Left lobe of liver (tissue), 2 donors: ENCODE measurements at regions not wholly inside any gene's neighbourhood (a gene's known extent, or its start where the extent isn't known, plus 50 kb on each side); places are given as distances from the start of the nearest gene placed in this dataset.

Experiments used
- ATAC-seq: fragments of 200-7000 bp; cut with Tn5 transposase; one replicate; pipeline ENCODE4 v1.9.1; 2020; ENCODE audit warnings: mild to moderate bottlenecking, moderate library complexity
- DNase-seq: peaks from one replicate; pipeline ENCODE4 v3.0.0-alpha.2; 2020; ENCODE audit warnings: low spot score
- donor health status: DM: no; HTN: no; CAD: no; lungs with moderate emphysema.
- donor health status: DM: no; HTN: yes; CAD: no.

DNA sequence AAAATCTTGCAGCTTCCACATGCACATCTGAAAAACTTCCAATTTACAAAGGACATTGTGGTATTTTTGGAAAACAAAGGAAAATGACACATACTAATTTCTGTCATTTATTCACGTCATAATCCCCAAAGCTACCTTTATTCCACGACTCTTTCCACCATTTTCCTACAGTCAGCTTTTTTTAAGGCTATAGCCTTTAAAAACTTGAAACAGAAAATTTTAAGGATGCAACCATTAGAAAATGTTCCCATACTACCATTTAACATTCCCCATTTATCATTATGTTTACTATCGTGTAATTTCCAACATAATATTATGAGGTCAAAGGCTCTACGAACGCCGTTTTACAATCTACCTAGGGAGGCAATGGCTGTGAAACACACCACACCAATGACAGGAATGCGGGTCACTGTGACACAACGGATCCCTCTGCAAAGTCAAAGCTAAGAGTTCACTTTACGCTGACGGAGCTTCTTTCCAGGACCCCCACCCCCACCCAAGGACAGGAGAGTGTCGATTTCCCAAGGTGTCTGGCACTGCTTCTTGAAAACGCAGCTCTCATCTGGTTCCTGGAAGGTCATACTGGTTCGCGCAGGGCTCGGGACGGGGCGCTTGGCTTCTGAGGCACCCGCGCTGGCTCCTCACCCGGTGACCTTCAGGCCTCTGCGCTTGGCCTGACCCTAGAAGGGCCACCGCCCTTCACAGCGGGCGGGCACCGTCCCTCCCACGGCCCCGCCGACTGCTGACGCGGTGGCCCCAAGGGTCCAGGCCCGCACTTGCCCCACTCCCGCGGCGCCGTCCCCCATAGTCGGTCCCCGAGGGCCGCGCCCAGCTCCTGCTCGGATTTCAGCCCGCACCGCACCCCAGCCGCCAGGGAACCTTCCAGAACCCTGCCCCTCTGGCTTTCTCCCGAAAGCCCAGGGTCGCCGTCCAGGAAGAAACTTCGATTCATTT, 50.5 kb upstream of the ATF3 start:
- DNase-seq: peak; percentile 90
- peak; percentile 90 for ATAC-seq

GRCh38 chr1:212558693-212559480, 49.7 kb upstream of the ATF3 start:
- ATAC-seq (peak; percentile 87), DNase-seq (peak; percentile 96)
